NB4 (cell line): ENCODE measurements at regions not wholly inside any gene's neighbourhood (a gene's known extent, or its start where the extent isn't known, plus 50 kb on each side); places are given as distances from the start of the nearest gene placed in this dataset.

Experiments used
- MAX ChIP-seq: IDR thresholded peaks from 2 replicates; pipeline ENCODE4 v1.6.1; 2011; ENCODE audit warnings: low read depth, low read length
- MYC ChIP-seq: IDR thresholded peaks from 2 replicates; pipeline ENCODE4 v1.6.1; 2011; ENCODE audit warnings: low read depth, low read length
- POLR2A ChIP-seq: IDR thresholded peaks from 2 replicates; pipeline ENCODE4 v1.6.1; 2011; ENCODE audit warnings: mild to moderate bottlenecking; ENCODE audit not compliant: insufficient read length; ENCODE audit errors: extremely low read depth
- TF ChIP-seq, protein P1 (sequence below): IDR thresholded peaks from one replicate; pipeline ENCODE4 v1.5.1; 2012; ENCODE audit warnings: low read depth, low read length

- TF ChIP-seq, protein P1, sequence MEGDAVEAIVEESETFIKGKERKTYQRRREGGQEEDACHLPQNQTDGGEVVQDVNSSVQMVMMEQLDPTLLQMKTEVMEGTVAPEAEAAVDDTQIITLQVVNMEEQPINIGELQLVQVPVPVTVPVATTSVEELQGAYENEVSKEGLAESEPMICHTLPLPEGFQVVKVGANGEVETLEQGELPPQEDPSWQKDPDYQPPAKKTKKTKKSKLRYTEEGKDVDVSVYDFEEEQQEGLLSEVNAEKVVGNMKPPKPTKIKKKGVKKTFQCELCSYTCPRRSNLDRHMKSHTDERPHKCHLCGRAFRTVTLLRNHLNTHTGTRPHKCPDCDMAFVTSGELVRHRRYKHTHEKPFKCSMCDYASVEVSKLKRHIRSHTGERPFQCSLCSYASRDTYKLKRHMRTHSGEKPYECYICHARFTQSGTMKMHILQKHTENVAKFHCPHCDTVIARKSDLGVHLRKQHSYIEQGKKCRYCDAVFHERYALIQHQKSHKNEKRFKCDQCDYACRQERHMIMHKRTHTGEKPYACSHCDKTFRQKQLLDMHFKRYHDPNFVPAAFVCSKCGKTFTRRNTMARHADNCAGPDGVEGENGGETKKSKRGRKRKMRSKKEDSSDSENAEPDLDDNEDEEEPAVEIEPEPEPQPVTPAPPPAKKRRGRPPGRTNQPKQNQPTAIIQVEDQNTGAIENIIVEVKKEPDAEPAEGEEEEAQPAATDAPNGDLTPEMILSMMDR, result no peak
- TF ChIP-seq POLR2A, result no peak
- no peak for TF ChIP-seq MAX
- TF ChIP-seq MYC, result no peak
These were observed 308.2 kb upstream of the ADGRL3 start for GRCh38 chr4:60891947-60892346.
